GM19240 (cell line): ENCODE measurements at regions not wholly inside any gene's neighbourhood (a gene's known extent, or its start where the extent isn't known, plus 50 kb on each side); places are given as distances from the start of the nearest gene placed in this dataset.

Source experiments
- DNase-seq: peaks from one replicate; pipeline ENCODE4 v3.0.0; 2011; ENCODE audit warnings: low spot score; ENCODE audit not compliant: insufficient read length

GRCh38 chr4:159725571-159725970 is 622.7 kb downstream of the RAPGEF2 start:
- DNase-seq: no peak

- DNase-seq: no peak
Measured at GRCh38 chr4:159735281-159736207, 632.7 kb downstream of the RAPGEF2 start.

GRCh38 chr4:159736411-159736810 is 633.5 kb downstream of the RAPGEF2 start:
- DNase-seq: no peak

- DNase-seq: no peak
Measured at GRCh38 chr4:159743971-159744370, 641.1 kb downstream of the RAPGEF2 start.

GRCh38 chr4:159747983-159748382 is 645.1 kb downstream of the RAPGEF2 start:
- no peak for DNase-seq

- DNase-seq: no peak
Measured at GRCh38 chr4:159748834-159749444, 646.1 kb downstream of the RAPGEF2 start.

- DNase-seq: no peak
Measured at GRCh38 chr4:159757499-159757898, 654.6 kb downstream of the RAPGEF2 start.

- DNase-seq: no peak
Measured at GRCh38 chr4:159758061-159758460, 655.2 kb downstream of the RAPGEF2 start.

GRCh38 chr4:159762672-159763071 is 659.8 kb downstream of the RAPGEF2 start:
- no peak for DNase-seq

GRCh38 chr4:159764343-159764952 is 661.6 kb downstream of the RAPGEF2 start:
- peak; percentile 14 for DNase-seq

GRCh38 chr4:159765382-159765781 is 662.5 kb downstream of the RAPGEF2 start:
- no peak for DNase-seq

- DNase-seq: no peak
Measured at GRCh38 chr4:159766241-159766640, 663.4 kb downstream of the RAPGEF2 start.

GRCh38 chr4:159767406-159767805 is 664.5 kb downstream of the RAPGEF2 start:
- no peak for DNase-seq

GRCh38 chr4:159768016-159768415 is 665.1 kb downstream of the RAPGEF2 start:
- no peak for DNase-seq

GRCh38 chr4:159770401-159770800 is 667.5 kb downstream of the RAPGEF2 start:
- no peak for DNase-seq

GRCh38 chr4:159770969-159771368 is 668.1 kb downstream of the RAPGEF2 start:
- no peak for DNase-seq

GRCh38 chr4:159776961-159777360 is 674.1 kb downstream of the RAPGEF2 start:
- no peak for DNase-seq

GRCh38 chr4:159777689-159778088 is 674.8 kb downstream of the RAPGEF2 start:
- no peak for DNase-seq

GRCh38 chr4:159778298-159778697 is 675.4 kb downstream of the RAPGEF2 start:
- no peak for DNase-seq

GRCh38 chr4:159779716-159780115 is 676.8 kb downstream of the RAPGEF2 start:
- DNase-seq: no peak

- no peak for DNase-seq
Measured at GRCh38 chr4:159780196-159780922, 677.5 kb downstream of the RAPGEF2 start.

GRCh38 chr4:159787901-159788300 is 685.0 kb downstream of the RAPGEF2 start:
- no peak for DNase-seq
